ENCODE measurements at regions not wholly inside any gene's neighbourhood (a gene's known extent, or its start where the extent isn't known, plus 50 kb on each side); places are given as distances from the start of the nearest gene placed in this dataset.

- Histone ChIP-seq H3K4me1 (ENCODE audit: control insufficient read depth, extremely low read depth, insufficient read depth, low read length) (no peaks in the 10 kb centered on the region), H3K27ac (ENCODE audit: control insufficient read depth, insufficient read depth, low read length) (no peak overlapping the region), H2AFZ (ENCODE audit: control insufficient read depth, low read length) (no peak overlapping the region), H3K4me3 (ENCODE audit: control insufficient read depth in 2 of 3, extremely low read depth in 1 of 3, insufficient read depth in 2 of 3, low read depth in 1 of 3, low read length in 3 of 3) (no peak overlapping the region), H3K9ac (ENCODE audit: control insufficient read depth, extremely low read depth, insufficient read depth, low read length) (no peak overlapping the region), H3K9me1 (ENCODE audit: control insufficient read depth, extremely low read depth, insufficient read depth, low read length) (no peaks in the 10 kb centered on the region), H3K4me2 (ENCODE audit: control insufficient read depth, extremely low read depth, insufficient read depth, low read depth, low read length) (no peak overlapping the region), H4K20me1 (ENCODE audit: control insufficient read depth, extremely low read depth, insufficient read depth, low read length) (no peaks in the 10 kb centered on the region), H3K9me3 (ENCODE audit: control insufficient read depth, low read depth, low read length) (no peaks in the 10 kb centered on the region), H3K27me3 (ENCODE audit: control insufficient read depth, extremely low read depth, insufficient read depth, low read length) (no peaks in the 10 kb centered on the region), H3K36me3 (ENCODE audit: control insufficient read depth in 2 of 2, extremely low read depth in 1 of 2, insufficient read depth in 2 of 2, low read length in 2 of 2) (no peaks in the 10 kb centered on the region), H3K79me2 (ENCODE audit: control insufficient read depth, insufficient read depth, low read length) (no peaks in the 10 kb centered on the region)
- TF ChIP-seq CTCF (optimal IDR thresholded peaks at IDR 0.05 in 1 of 3, IDR thresholded peaks at IDR 0.05 in 1 of 3, conservative IDR thresholded peaks at IDR 0.05 in 1 of 3; ENCODE audit: extremely low read depth in 1 of 3, insufficient read depth in 2 of 3, low read length in 3 of 3), result no peak
- no peak for TF ChIP-seq EZH2 (IDR thresholded peaks at IDR 0.05; ENCODE audit: low read length)
- dilution Hi-C loops (cut with MboI; ENCODE audit: extremely low pct_ligation_motif_present, low sequenced_read_pairs), result no loop called here
- FAIRE-seq (no peak), DNase-seq (ENCODE audit: low read depth, low spot score) (no peak)
These were observed 53.8 kb upstream of the RBM24 start for GRCh38 chr6:17227403-17227802.
